Stimulated activated CD8-positive, alpha-beta memory T cell treated with anti-CD3 and anti-CD28 coated beads, Interleukin-4, amount 100 ng/mL, for 1 hour (primary cell): ENCODE measurements at regions not wholly inside any gene's neighbourhood (a gene's known extent, or its start where the extent isn't known, plus 50 kb on each side); places are given as distances from the start of the nearest gene placed in this dataset.

Source experiments
- DNase-seq, 2 donors: peaks; one replicate each; pipeline ENCODE4 v3.0.0-alpha.2; 2020; ENCODE audit warnings: low read depth in 2 of 2, low spot score in 1 of 2

- DNase-seq, result no peak
Observed at GRCh38 chr2:129255610-129256313, 723.7 kb upstream of the RAB6C start.

GRCh38 chr2:129256642-129257041, 722.8 kb upstream of the RAB6C start:
- no peak for DNase-seq

- no peak for DNase-seq
Observed at GRCh38 chr2:129262934-129263333, 716.5 kb upstream of the RAB6C start.

GRCh38 chr2:129263939-129264338, 715.5 kb upstream of the RAB6C start:
- DNase-seq, result no peak

- DNase-seq, result no peak
Observed at GRCh38 chr2:129267559-129267958, 711.9 kb upstream of the RAB6C start.

GRCh38 chr2:129273266-129274037, 706.0 kb upstream of the RAB6C start:
- DNase-seq, result no peak

- DNase-seq, result no peak
Observed at GRCh38 chr2:129274038-129274415, 705.4 kb upstream of the RAB6C start.

- no peak for DNase-seq
Observed at GRCh38 chr2:129274918-129275317, 704.5 kb upstream of the RAB6C start.

- no peak for DNase-seq
Observed at GRCh38 chr2:129275706-129276105, 703.8 kb upstream of the RAB6C start.

- DNase-seq, result no peak
Observed at GRCh38 chr2:129276978-129277584, 702.4 kb upstream of the RAB6C start.

- DNase-seq, result no peak
Observed at GRCh38 chr2:129277585-129277981, 701.9 kb upstream of the RAB6C start.

- DNase-seq, result no peak
Observed at GRCh38 chr2:129281791-129282530, 697.5 kb upstream of the RAB6C start.

- DNase-seq, result no peak
Observed at GRCh38 chr2:129285012-129285411, 694.5 kb upstream of the RAB6C start.

GRCh38 chr2:129293326-129293725, 686.1 kb upstream of the RAB6C start:
- DNase-seq, result no peak

- no peak for DNase-seq
Observed at GRCh38 chr2:129296396-129296795, 683.1 kb upstream of the RAB6C start.

- DNase-seq, result no peak
Observed at GRCh38 chr2:129296806-129297205, 682.7 kb upstream of the RAB6C start.

- DNase-seq, result no peak
Observed at GRCh38 chr2:129297430-129297829, 682.0 kb upstream of the RAB6C start.

- DNase-seq, result no peak
Observed at GRCh38 chr2:129299338-129299737, 680.1 kb upstream of the RAB6C start.

- no peak for DNase-seq
Observed at GRCh38 chr2:129299756-129300155, 679.7 kb upstream of the RAB6C start.

GRCh38 chr2:129300456-129300855, 679.0 kb upstream of the RAB6C start:
- no peak for DNase-seq

- DNase-seq, result no peak
Observed at GRCh38 chr2:129301431-129301913, 678.0 kb upstream of the RAB6C start.
